Stimulated activated CD4-positive, alpha-beta T cell treated with anti-CD3 and anti-CD28 coated beads, Interleukin-4, amount 100 ng/mL, for 24 hours (primary cell): ENCODE measurements at regions not wholly inside any gene's neighbourhood (a gene's known extent, or its start where the extent isn't known, plus 50 kb on each side); places are given as distances from the start of the nearest gene placed in this dataset.

Experiments used
- DNase-seq: peaks from one replicate; pipeline ENCODE4 v3.0.0-alpha.2; 2020

DNA sequence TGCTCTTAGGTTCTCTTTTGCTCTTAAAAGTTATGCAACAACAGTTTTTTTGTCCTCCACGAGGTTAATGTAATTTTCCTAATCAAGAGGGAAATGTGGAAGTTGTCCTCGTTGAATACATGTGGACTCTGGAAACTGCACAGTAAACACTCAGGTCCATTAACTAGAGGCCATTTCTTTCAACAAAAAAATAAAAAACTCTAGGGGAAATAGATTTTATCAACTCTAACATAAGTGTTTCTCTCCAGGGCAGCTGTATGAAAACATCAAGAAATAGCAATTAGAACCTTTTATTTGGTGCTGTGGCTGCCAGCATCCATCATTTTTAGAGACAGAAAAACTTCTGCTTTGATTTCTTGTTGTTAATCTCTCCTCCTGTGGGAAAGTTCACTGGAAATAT, 288.6 kb downstream of the ICE1 start:
- DNase-seq, result no peak

DNA sequence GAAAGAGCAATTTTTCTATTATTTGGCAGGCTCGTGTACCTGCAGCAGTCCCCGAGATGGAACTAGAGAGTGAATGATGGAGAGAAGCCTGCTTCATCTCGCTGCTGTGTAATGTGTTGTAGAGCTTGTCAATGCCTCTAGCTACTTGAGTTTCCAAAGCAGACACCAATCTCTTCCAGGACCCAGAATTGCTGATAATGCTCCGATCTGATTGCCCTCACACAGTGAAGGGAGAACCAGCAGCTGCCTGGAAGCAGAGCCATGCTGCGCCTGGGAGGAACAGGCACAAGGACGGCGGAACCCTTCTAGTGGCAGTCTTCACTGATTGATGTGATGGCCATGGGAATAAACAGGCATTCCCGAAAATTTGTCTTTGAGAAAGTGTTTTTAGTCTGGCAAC, 288.0 kb downstream of the ICE1 start:
- no peak for DNase-seq

DNA sequence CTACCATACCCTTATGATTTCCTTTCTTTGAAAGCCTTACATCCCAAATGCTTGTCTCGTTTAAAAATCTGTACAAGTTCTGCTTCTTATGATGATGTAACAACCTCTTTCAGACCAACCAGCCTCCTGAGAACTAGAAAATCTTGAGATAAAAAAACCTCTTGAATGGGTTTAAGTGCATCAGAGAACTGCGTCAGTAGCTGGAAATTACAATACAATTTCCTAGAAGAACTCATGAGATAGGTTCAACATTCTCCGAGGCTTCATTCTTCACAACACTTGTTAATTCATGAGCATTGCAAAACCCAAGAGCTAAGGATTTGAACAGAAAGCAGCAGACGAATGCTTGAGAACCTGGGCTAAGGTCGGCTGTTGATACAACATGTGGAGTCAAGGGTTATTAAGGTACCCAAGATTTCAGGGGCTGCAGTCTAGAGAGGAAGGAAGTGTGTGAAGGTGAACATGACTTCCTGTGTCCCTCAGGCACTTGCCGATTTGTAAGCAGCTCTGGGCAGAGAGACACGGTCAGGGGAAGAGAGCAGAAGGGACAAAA, 286.0 kb downstream of the ICE1 start:
- DNase-seq, result no peak

DNA sequence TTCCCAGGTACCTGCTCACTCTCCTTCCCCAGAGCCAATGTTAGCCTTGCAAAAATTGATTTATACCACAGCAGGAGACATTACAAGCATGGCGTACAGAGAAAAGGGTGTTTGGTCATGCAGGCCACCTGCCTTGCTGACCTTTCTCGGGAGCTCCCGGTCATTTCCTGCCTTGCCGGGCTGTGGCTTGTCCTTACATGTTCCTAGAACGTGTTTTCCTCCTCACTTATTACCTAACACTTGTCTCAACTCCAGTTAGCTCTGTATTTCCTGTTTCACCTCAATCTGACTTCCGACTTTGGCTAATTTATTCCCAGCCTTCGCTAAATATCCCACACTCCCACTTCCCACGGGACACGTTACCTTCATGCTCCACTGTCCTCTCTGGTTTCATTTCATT, 282.5 kb downstream of the ICE1 start:
- DNase-seq, result no peak

DNA sequence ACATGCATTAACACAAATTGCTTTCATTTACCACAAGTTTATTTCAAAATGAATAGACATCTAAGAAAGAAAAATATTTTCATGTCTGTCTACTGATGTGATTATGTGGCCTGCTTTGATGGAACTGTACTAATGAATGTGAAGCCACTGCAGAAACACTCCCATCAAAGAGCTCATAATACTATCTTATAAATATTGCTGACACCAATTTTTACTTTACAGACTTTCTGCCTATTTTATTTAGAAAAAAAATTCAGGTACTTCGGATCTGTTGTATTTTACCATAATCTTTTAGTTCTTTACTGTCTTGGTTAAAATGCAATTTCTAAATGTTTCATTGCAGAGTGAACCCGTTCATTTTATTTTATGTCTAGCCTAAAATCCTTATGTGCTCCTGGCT, 281.9 kb downstream of the ICE1 start:
- no peak for DNase-seq

DNA sequence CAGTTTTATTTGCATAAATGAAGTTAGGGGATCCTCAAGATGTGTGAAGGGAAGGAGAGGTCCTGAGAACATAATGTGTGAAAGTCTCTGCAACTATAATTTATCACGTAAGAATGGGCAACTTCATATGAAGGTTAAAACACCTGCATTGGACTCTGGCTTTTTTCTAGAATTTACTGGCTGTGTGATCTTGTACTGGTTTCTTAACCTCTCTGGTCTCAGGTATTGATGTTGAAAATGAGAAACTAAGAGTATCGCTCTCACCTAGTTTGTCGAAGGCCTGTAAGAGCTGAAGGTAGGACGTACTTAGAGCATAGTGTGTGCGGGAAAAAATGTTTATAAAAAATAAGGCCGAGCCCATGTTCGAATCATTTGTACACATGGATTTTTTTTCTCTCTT, 280.5 kb downstream of the ICE1 start:
- DNase-seq, result no peak

DNA sequence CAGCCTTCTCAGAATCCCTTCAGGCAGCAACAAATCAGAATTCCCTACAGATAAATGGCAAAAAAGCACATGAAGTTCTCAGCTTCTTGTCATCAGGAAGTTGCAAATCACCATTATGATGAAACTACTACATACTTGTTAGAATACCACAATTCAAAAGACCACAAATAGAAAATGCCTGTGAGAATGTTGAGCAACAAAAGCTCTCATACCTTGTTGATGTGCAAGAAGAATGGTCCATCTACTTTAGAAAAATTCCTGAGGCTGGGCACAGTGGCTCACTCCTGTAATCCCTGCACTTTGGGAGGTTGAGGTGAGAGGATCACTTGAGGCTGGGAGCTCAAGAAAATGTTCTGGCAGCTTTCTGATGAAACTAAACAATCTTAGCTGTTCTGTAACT, 278.1 kb downstream of the ICE1 start:
- DNase-seq, result no peak

DNA sequence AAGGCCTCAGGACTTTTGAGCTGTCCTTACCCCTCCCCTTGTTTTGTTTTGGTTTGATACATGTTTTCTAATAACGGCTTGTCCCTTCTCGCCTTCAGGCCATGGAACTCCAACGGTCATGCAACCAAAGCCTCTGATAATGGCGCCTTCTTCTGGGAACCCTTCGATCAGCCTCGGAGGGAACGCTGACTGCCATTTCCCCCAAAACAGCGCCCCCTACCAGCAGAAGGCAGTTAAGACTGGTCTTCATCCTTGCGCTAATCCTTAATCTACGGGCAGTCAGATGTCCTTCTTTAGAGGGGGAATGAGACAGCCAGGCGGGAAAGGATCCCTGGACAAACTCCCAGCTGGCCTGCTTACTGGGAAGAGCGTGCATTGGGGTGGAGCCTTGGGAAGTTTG, 276.6 kb downstream of the ICE1 start:
- DNase-seq, result no peak

DNA sequence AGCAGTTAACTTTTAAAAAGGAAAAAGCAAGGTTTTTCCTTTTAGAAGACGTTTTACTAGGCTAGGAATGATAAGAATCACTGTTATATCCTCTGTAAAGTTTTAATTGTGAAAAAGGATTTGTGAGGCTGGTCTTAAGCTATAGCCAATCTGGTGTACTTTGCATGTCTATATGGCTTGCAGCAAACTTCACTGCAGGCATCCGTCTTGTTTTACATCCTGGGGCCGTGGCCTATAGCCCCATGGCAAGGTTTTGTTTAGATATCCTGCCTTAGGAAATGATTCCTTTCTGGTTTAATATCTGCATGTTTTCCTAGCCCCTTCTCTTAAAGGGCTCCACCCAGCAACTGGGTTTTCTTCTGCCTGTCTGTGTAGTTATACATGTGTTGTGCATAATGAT, 272.8 kb downstream of the ICE1 start:
- DNase-seq, result no peak

DNA sequence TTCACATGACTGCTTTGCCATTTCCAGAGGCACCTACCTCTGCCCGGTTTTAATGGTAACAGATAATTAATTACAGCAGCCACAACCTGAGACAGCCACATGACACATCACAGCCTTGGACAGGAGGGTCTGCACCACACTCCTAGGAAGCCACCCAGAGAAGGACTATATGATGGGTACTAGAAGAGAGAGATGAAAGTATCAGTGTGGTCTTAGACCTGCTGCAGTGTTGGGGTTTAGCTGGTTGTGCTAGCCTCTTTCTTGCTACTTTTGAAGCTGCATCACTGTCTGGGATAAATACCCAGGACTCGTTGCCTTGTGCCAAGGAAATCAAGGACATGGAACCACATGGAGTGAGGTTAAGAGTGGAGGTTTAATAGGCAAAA, 266.4 kb downstream of the ICE1 start:
- DNase-seq, result no peak

DNA sequence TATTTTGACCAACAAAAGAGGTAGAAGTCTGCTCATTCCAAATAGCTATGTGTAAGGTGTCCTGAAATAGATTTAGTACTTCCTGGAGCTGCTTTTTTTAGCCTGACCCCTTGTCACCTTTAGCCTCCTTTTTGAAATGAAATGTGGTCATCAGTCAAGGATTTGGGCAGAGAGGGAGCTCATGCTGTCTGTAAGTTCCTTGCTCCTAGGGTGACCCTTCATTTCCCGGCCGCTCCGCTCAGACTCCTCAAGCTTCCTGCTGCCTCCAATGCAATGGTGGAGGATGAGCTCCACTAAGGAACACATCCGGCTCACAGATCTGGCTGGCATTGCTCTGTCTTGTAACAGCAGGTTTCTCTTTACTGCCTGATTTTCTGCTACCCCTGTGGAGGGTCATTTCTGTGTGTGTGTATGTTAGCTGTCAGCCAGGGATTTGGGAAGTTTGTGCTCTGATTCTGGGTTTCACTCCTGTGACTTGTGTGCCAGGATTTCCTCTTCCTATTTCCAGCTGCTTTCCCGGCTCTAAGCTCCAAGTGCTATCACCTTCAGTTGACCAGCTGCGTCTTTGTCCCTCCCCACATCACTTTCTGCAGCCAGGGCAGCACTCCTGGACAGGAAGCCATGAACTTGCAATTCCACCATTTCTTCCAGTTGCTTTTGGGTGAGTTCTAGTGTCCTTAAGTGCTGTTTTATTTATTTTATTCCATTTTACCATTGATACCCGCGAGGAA, 265.9 kb downstream of the ICE1 start:
- no peak for DNase-seq

DNA sequence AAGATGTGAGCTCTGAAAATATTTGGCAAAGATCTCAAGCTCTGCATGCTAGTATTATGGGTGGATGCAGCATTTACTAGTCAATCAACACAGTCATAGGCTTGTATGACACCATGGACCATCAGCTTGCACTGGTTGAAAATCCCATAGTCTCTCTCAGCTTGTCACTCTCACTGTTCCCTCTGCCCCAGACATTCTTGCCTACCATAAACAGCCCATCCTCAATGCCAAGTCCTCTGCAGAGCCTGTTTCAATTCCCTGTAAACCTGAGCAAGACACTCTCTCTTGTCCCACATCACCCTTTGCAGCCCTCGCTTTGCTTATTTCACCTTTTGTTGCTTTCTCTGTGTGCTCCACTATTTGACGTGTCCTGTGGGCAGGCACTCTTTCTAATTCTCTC, 264.6 kb downstream of the ICE1 start:
- DNase-seq, result no peak

DNA sequence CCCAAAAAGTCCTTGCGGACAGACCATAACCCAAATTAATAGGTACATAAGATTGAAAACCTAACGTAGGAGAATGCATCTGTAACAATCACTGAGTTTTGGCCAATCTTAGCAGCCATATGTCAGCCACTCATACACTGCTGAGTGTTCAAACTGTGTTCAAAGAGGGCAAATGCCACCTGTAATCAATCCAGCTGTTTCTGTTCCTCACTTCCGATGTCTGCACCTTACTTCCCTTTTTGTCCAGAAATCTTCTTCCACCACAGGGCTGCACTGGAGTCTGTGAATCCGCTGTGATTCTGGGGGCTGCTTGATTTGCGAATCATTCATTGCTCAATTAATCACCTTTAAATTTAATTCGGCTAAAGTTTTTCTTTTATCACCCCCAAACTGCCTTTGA, 263.9 kb downstream of the ICE1 start:
- DNase-seq, result no peak

DNA sequence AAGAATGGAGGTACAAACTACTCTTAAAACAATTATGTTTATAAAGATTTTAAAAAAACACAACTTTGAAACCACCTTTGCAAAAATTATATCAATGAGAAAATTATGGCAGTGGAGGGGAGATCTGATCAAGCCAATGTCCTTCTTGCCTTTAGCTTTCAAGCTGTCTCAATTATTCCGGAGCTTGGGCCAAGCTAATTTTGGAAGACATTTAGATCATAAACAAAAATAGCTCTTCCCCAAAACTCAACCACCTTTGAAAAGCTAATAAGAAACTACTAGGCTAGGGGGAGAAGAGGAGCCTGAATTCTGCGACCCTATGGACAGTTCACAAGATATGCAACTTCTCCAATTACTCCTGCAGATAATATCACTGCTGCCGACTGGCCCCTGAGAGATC, 263.3 kb downstream of the ICE1 start:
- no peak for DNase-seq

DNA sequence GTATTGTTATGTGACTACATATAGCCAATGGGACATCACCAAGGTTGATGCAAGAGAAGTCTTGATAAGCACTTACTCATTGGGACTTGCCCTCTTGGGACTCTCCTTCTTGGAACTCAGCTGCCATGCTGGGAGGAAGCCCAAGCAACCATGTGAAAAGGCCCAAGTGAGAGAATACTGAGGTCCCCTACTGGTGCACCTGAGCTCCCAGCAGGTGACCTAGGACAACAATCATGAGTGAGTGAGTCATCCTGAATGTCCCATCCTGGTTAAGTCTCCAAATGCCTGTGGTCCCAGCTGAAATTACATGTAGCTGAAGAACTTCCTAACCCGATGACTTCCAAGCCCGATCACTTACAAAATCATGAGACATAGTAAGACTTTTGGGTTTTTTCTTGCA, 260.7 kb downstream of the ICE1 start:
- DNase-seq, result no peak

DNA sequence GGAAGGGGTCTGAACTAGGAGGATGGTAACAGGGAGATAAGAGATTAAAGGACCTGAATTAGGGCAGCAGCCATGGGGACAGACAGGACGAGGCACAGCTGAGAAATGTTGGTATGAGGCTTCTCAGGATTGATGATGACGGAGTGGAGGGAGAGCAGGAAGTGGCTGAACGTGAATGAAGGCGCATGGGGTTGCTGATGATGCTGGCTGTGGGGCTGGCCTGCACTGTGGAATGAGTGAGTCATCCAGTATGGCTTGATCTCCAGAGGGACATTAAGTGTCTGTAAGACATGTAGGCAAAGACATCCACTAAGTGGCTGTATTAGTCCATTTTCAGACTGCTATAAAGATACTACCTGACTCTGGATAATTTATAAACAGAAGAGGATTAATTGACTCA, 256.4 kb downstream of the ICE1 start:
- no peak for DNase-seq

DNA sequence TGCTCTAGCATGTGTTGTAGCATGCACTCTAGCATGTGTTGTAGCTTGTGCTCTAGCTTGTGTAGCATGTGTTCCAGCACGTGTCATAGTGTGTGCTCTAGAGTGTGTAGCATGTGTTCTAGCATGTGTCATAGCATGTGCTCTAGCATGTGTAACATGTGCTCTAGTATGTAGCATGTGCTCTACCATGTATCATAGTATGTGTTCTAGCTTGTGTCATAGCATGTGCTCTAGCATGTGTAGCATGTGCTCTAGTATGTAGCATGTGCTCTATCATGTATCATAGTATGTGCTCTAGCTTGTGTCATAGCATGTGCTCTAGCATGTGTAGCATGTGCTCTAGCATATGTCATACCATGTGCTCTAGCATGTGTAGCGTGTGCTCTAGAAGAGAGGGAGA, 255.3 kb downstream of the ICE1 start:
- no peak for DNase-seq

DNA sequence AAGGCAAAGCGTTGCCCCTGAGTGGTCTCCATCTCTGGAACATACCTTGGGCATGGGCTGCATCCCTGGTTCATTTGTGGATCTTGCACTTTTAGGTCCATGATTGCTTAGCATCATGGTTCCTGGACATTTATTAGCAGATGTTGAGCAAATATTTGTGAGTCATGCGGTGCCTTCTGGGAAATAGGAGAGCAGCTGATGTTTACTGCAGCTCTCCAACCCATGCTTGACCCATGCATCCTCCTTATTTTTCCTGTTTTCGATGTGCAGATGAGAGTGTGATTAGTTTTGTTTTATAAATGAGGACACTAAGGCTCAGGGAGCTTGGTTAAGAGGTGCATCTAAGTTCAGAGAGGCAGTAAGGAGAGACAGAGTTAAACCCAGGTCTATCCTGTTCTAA, 253.7 kb downstream of the ICE1 start:
- DNase-seq, result no peak

DNA sequence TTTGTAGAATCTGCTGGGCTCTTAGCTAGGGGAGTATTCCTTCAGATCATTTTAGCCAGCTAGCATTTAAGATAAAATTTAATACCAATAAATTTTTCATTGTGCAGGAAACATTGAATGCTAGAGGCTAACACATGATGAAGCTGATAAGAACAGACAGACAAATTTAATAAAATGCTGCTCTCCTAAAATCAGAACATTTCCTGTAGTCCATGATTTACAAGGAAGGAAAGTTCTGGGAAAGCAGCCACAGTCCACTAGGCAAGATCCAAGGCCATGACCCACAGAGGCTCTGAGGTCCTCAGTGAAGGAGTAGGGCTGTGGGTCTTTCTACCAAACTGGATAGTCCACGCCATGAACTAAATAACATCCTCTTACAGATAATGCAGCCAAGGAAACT, 253.0 kb downstream of the ICE1 start:
- no peak for DNase-seq

DNA sequence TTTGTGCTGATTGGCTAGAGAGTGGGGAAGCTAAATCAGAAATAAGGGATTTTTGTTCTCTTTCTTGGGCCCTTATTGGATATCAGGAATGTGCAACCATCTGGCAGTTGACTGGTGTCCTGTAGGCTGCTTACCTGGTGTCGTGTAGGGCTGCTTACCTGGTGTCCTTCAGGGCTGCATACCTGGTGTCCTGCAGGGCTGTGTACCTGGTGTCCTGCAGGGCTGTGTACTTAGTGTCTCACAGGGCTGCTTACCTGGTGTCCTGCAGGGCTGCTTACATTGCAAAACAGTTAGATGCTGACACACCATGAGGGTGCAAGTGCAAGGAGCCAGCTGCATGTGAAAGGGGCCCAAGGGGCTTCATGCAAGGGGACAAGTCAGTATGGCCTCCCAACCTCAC, 249.3 kb downstream of the ICE1 start:
- no peak for DNase-seq

DNA sequence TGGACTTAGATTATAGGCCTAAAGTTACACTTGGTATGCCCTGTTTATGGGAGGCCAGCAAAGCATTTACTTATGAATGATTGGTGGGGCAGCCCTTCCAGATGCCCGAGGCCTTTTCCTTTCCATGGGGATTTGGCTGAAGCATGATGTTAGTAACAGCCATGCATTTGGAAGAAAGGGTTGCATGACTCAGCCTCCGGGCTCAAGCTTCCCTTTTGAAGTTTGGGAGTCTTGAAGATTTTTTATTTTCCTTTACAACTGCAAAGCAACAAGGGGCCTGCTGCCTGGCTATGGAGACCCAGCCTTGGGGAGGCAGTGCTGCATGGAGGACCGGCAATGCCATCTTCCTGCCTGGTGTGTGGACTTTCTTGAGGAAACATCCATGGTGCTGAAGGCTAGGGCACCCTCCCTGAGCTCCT, 244.7 kb downstream of the ICE1 start:
- no peak for DNase-seq

DNA sequence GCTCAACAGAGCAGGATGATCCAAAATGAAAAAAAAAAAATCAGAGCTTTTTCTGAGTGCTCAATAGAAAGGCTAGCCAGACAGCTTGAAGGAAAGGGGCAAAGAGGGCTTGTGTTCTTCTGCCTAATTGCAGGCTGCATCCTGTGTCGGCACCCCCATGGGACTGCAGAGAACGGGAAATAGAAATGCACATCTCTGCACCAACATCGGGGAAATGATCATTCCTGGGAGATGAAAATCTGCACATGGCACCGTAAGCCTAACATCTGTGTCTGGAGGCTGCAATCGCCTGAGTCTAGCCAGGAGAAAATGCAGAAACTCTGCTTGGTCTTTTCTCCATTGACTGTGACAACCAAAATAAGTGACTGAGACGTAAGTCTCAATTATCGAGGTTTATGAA, 243.9 kb downstream of the ICE1 start:
- no peak for DNase-seq

DNA sequence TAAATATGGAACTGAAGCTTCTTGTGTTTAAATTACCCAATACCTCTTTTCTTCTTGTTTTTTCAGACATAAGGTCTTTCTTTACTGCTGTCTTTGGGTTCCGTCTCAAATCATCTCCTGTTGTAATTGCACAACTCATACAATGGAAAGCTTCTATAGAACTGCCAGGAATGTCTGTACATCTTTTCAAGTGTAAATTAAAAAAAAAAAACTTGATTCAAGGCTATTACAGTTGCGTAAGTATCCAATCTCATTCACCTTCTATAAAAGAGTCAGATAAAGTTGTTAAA, 243.5 kb downstream of the ICE1 start:
- DNase-seq, result no peak

DNA sequence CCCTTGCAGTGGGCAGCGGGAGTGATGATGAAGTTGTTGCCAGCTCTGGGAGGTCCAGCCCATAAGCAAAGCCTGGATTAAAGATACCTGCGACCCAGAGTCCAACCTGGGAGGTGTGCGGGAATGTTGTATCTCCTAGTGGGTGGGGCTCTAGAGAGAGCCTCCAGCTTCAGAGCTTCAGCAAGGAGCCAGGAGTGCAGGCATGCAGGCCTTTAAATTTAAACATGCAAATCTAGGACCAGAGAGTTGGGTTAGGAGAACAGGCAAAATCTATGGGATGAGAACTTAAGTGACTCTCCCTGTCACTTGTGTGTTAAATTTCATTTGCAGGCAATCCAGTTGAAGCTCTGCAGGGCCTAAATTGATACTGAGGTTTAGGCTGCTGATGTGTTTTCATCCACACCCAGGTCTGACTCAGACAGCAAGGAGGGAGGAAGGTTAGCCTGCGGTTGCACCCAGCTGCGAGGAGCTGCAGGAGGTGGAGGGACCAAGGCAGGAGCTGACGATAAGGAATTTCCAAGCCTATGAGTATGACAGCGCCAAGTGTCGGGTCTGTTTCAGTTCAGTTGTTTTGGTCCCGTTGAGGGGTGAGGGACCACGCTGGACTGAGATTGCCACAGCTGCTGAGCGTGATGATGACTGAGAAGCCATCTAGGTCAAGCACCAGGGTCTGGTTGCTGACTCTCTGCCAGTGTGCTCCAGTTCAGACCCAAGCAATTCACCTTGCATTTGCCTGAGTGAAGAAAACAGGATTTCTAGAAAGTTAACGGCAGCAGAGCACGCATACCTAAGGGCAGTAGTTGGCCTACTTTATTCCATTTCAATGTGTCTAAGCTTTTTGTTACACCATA, 243.0 kb downstream of the ICE1 start:
- DNase-seq, result no peak
